Prostate gland (tissue), 2 donors: ENCODE measurements at regions not wholly inside any gene's neighbourhood (a gene's known extent, or its start where the extent isn't known, plus 50 kb on each side); places are given as distances from the start of the nearest gene placed in this dataset.

ENCODE experiments used
- DNase-seq: peaks from one replicate; pipeline ENCODE4 v3.0.0-alpha.2; 2019; ENCODE audit warnings: low spot score
- H3K27ac ChIP-seq, 2 donors: fragments of 200-600 bp; sonication (generic); 2 replicates each; pipeline ENCODE4 v1.5.1; 2017 to 2019
- H3K27me3 ChIP-seq: fragments of 200-600 bp; sonication (generic); replicated peaks from 2 replicates; pipeline ENCODE4 v1.5.1; 2019; ENCODE audit not compliant: insufficient read depth
- H3K36me3 ChIP-seq, 2 donors: fragments of 200-600 bp; sonication (generic); 1 replicate in 1 of 2; 2 replicates in 1 of 2; pipeline versions ENCODE4 v1.5.1 to v1.8.1; 2017 to 2019
- H3K4me1 ChIP-seq: fragments of 200-600 bp; sonication (generic); replicated peaks from 2 replicates; pipeline ENCODE4 v1.5.1; 2019
- H3K4me3 ChIP-seq, 2 donors: fragments of 200-600 bp; sonication (generic); 2 replicates each; pipeline ENCODE4 v1.5.1; 2017 to 2019
- H3K9me3 ChIP-seq: fragments of 200-600 bp; sonication (generic); 2 replicates; pipeline ENCODE4 v1.5.1; 2017
- POLR2A ChIP-seq: fragments of 450-650 bp; IDR thresholded peaks from one replicate; pipeline ENCODE4 v1.6.1; 2016; ENCODE audit warnings: antibody characterized with exemption, mild to moderate bottlenecking
- POLR2AphosphoS5 ChIP-seq: sonication (generic); formaldehyde crosslinking; IDR thresholded peaks from one replicate; pipeline ENCODE4 v1.6.1; 2017; ENCODE audit warnings: antibody characterized with exemption
- WGBS: methylation state at CpG from one replicate; pipeline ENCODE4 v1.1.5; 2018; 5-methylcytosine and 5-hydroxymethylcytosine counted together
- intact Hi-C: fragments of 100-400 bp; cut with DNase I; formaldehyde crosslinking; loops from one replicate; pipeline ENCODE4 v1.14.2; 2022
- TF ChIP-seq, protein P1 (sequence below), 4 experiments: fragments of 200-600 bp in 2 of 4; fragments of 450-650 bp in 2 of 4; sonication (generic) in 2 of 4; IDR thresholded peaks; 1 replicate in 3 of 4; 2 replicates in 1 of 4; pipeline ENCODE4 v1.5.1; 2016 to 2019; ENCODE audit warnings: antibody characterized with exemption in 4 of 4, mild to moderate bottlenecking in 2 of 4, moderate library complexity in 2 of 4

DNA sequence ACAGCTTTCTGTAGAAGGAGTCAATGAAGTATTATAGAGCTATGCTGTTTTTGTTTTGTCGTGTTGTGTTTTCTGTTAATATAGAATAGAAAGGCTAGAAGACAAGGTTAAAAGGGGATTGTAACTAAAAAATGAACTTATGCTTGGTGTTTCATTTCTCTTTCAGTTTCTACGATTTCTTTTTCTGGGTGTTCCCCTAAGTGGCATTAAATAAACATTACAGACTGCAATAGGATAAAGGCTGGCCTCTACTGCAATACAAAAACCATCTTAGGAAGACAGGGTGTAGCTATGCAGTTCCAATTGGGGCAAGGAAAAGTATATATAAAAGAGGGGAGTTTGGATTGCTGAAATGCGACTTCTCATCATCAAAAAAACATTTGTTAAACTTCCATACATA lies 1609.7 kb upstream of the ACVR2A start:
- H3K9me3 ChIP-seq: no peaks in the 10 kb centered on the region

DNA sequence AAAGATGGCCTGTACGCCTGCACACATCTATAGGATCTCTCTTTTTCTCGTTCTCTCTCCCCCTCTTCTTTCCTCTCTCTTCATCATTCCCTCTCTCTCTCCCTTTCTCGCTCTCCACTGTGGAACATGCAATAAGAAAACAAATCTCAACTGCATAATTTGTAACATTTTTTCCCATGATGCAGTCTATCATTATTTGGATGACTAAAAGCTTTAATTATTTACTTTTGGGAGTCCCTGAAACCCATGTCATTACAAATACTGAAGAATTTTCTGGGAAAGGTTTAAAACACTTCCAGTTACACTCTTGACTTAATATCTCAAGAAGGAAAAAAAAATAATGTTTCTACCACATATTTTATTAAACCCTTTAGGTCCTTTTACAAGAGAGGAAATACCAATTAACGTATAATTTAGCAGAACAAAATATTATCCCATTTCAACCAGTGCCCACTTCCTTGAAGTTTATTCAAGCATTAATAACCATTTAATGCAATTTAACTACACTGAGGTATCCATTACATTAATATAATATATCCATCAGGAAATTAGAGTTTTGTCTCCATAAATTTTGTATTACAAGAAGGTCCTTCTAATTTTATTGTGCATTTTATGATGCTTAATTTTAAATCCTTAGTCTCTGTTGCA lies 1615.2 kb upstream of the ACVR2A start:
- H3K9me3 ChIP-seq: no peaks in the 10 kb centered on the region
- no peaks in the 10 kb centered on the region for H3K4me1 ChIP-seq
- no peak overlapping the region for H3K27ac ChIP-seq
- no peaks in the 10 kb centered on the region for H3K36me3 ChIP-seq
- no peak for DNase-seq
- H3K27me3 ChIP-seq: no peaks in the 10 kb centered on the region
- intact Hi-C loops: no loop called here
- 88% methylated on average over 4 of the region's 4 CpGs for WGBS
- no peak overlapping the region for H3K4me3 ChIP-seq
- TF ChIP-seq POLR2A (no peak), POLR2AphosphoS5 (no peak)
- TF ChIP-seq, protein P1, sequence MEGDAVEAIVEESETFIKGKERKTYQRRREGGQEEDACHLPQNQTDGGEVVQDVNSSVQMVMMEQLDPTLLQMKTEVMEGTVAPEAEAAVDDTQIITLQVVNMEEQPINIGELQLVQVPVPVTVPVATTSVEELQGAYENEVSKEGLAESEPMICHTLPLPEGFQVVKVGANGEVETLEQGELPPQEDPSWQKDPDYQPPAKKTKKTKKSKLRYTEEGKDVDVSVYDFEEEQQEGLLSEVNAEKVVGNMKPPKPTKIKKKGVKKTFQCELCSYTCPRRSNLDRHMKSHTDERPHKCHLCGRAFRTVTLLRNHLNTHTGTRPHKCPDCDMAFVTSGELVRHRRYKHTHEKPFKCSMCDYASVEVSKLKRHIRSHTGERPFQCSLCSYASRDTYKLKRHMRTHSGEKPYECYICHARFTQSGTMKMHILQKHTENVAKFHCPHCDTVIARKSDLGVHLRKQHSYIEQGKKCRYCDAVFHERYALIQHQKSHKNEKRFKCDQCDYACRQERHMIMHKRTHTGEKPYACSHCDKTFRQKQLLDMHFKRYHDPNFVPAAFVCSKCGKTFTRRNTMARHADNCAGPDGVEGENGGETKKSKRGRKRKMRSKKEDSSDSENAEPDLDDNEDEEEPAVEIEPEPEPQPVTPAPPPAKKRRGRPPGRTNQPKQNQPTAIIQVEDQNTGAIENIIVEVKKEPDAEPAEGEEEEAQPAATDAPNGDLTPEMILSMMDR (IDR thresholded peaks at IDR 0.05): no peak

More for the DNA sequence above, 1609.7 kb upstream of the ACVR2A start:
- DNase-seq: no peak
- Histone ChIP-seq H3K4me1 (no peaks in the 10 kb centered on the region), H3K4me3 (no peak overlapping the region), H3K27me3 (no peaks in the 10 kb centered on the region), H3K27ac (no peak overlapping the region), H3K36me3 (no peaks in the 10 kb centered on the region)
- intact Hi-C loops: no loop called here
- TF ChIP-seq POLR2A (no peak), POLR2AphosphoS5 (no peak)
- TF ChIP-seq, protein P1 (IDR thresholded peaks at IDR 0.05): no peak
- WGBS: 78% methylated on average over 3 of the region's 3 CpGs

DNA sequence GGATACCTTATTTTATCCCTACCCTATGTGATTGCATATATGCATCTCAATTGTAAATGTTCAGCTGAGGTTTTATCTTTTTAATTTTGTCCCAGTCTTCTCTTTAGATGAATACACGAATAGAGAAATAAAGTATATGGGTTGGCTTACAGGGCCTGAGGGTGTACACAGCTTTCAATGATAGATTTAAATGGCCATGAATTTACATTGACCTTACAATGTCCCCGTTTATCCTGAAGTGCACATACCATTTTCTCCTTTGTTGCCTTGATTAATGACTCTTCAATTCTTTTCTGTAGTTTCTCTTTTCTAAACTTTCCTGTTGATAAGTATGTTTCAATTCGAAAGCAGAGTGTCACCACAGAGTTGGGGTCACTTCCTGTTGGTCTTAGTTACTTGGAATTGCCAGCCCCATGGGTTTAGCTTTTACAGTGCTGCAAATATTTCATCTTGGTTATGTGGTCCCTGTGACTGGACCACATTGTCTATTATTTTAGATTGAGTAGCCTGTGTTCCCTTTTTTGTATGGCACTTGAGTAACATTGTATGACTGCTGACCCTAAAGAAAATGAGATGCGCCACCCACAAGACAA lies 1616.3 kb upstream of the ACVR2A start:
- H3K36me3 ChIP-seq: no peaks in the 10 kb centered on the region
- H3K27me3 ChIP-seq: no peaks in the 10 kb centered on the region
- 81% methylated on average over 4 of the region's 4 CpGs for WGBS
- no peaks in the 10 kb centered on the region for H3K9me3 ChIP-seq
- no peak for DNase-seq
- TF ChIP-seq, protein P1 (IDR thresholded peaks at IDR 0.05): no peak
- TF ChIP-seq POLR2AphosphoS5: no peak
- TF ChIP-seq POLR2A: no peak
- no peaks in the 10 kb centered on the region for H3K4me1 ChIP-seq
- H3K27ac ChIP-seq: no peak overlapping the region
- intact Hi-C loops: no loop called here
- no peak overlapping the region for H3K4me3 ChIP-seq

DNA sequence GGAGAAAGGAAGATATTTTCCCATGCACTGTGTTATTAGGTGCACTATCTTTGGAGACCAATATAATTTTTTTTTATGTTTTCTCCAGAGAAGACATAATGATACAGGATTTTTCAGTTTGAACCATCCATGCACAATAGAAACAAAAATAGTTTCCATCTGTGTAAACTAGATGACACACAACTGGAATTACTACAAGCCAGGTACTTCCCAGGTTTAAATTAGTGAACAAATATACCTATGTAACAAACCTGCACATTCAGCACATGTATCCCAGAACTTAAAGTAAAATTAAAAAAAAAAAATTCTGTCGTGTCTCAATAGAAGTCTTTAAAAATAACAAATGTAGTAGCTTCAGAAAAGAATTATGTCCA lies 1616.8 kb upstream of the ACVR2A start:
- H3K9me3 ChIP-seq: no peaks in the 10 kb centered on the region
- no peak overlapping the region for H3K27ac ChIP-seq
- H3K4me1 ChIP-seq: no peaks in the 10 kb centered on the region
- TF ChIP-seq POLR2A (no peak), POLR2AphosphoS5 (no peak)
- TF ChIP-seq, protein P1 (IDR thresholded peaks at IDR 0.05): no peak
- H3K27me3 ChIP-seq: no peaks in the 10 kb centered on the region
- 44% methylated on average over 1 of the region's 1 CpG for WGBS
- H3K36me3 ChIP-seq: no peaks in the 10 kb centered on the region
- no peak overlapping the region for H3K4me3 ChIP-seq
- DNase-seq: no peak
- intact Hi-C loops: no loop called here
